Breast epithelium (tissue), 4 donors: ENCODE measurements at regions not wholly inside any gene's neighbourhood (a gene's known extent, or its start where the extent isn't known, plus 50 kb on each side); places are given as distances from the start of the nearest gene placed in this dataset.

Experiments used
- DNase-seq, 2 donors: peaks; one replicate each; pipeline ENCODE4 v3.0.0-alpha.2; 2019; ENCODE audit warnings: low spot score in 2 of 2
- H3K27ac ChIP-seq, 2 donors: fragments of 200-600 bp; sonication (generic) in 1 of 2; one replicate each; pipeline ENCODE4 v1.5.1; 2016 to 2019; ENCODE audit warnings: mild to moderate bottlenecking in 1 of 2
- H3K27me3 ChIP-seq, 2 donors: fragments of 200-600 bp; sonication (generic) in 1 of 2; one replicate each; pipeline versions ENCODE4 v1.5.1 to v1.6.0; 2017 to 2019; ENCODE audit warnings: control low read depth in 1 of 2, mild to moderate bottlenecking in 1 of 2
- H3K36me3 ChIP-seq: fragments of 200-600 bp; one replicate; pipeline ENCODE4 v1.5.1; 2019
- H3K4me1 ChIP-seq, 2 donors: fragments of 200-600 bp; sonication (generic); one replicate each; pipeline ENCODE4 v1.5.1; 2016 to 2019; ENCODE audit warnings: control low read depth in 1 of 2
- H3K4me3 ChIP-seq, 3 donors: fragments of 200-600 bp; sonication (generic); 1 replicate in 2 of 3; 2 replicates in 1 of 3; pipeline ENCODE4 v1.5.1; 2016 to 2019; ENCODE audit warnings: mild to moderate bottlenecking in 3 of 3, moderate library complexity in 2 of 3
- H3K9me3 ChIP-seq, 2 donors: fragments of 200-600 bp; sonication (generic) in 1 of 2; one replicate each; pipeline ENCODE4 v1.5.1; 2016 to 2019; ENCODE audit warnings: control low read depth in 1 of 2
- CTCF ChIP-seq, 3 donors: fragments of 450-650 bp; IDR thresholded peaks; one replicate each; pipeline ENCODE4 v1.5.1; 2016 to 2017; ENCODE audit warnings: antibody characterized with exemption in 3 of 3, mild to moderate bottlenecking in 3 of 3, moderate library complexity in 3 of 3
- POLR2A ChIP-seq: fragments of 450-650 bp; IDR thresholded peaks from one replicate; pipeline ENCODE4 v1.6.1; 2016; ENCODE audit warnings: antibody characterized with exemption, mild to moderate bottlenecking, moderate library complexity
- POLR2AphosphoS5 ChIP-seq, 3 donors: sonication (generic); formaldehyde crosslinking; IDR thresholded peaks; one replicate each; pipeline ENCODE4 v1.6.1; 2017; ENCODE audit warnings: antibody characterized with exemption in 3 of 3
- intact Hi-C: fragments of 100-400 bp; cut with DNase I; formaldehyde crosslinking; loops from one replicate; pipeline ENCODE4 v1.15.1; 2023; ENCODE audit warnings: low total_unique reads

GRCh38 chr1:170284016-170284415, 138.3 kb downstream of the NTMT2 start:
- no peak overlapping the region for H3K4me3 ChIP-seq
- intact Hi-C loops: no loop called here
- no peaks in the 10 kb centered on the region for H3K27me3 ChIP-seq
- no peak overlapping the region for H3K27ac ChIP-seq
- H3K9me3 ChIP-seq: no peaks in the 10 kb centered on the region
- no peak for TF ChIP-seq CTCF (IDR thresholded peaks at IDR 0.05)
- H3K4me1 ChIP-seq: no peaks in the 10 kb centered on the region
- H3K36me3 ChIP-seq: no peaks in the 10 kb centered on the region
- DNase-seq: no peak

- Histone ChIP-seq H3K27ac (no peak overlapping the region), H3K9me3 (no peaks in the 10 kb centered on the region), H3K4me3 (no peak overlapping the region), H3K36me3 (no peaks in the 10 kb centered on the region), H3K4me1 (no peaks in the 10 kb centered on the region), H3K27me3 (no peaks in the 10 kb centered on the region)
- TF ChIP-seq CTCF (IDR thresholded peaks at IDR 0.05): no peak
- intact Hi-C loops: no loop called here
- no peak for DNase-seq
These were observed 138.8 kb downstream of the NTMT2 start for GRCh38 chr1:170284512-170284911.

GRCh38 chr1:170284951-170285350, 139.2 kb downstream of the NTMT2 start:
- no peaks in the 10 kb centered on the region for H3K36me3 ChIP-seq
- H3K4me1 ChIP-seq: no peaks in the 10 kb centered on the region
- H3K27ac ChIP-seq: no peak overlapping the region
- intact Hi-C loops: no loop called here
- no peak for DNase-seq
- no peak overlapping the region for H3K4me3 ChIP-seq
- no peak for TF ChIP-seq CTCF (IDR thresholded peaks at IDR 0.05)
- no peak for TF ChIP-seq POLR2AphosphoS5 (IDR thresholded peaks at IDR 0.05)
- no peak for TF ChIP-seq POLR2A
- no peaks in the 10 kb centered on the region for H3K27me3 ChIP-seq
- no peaks in the 10 kb centered on the region for H3K9me3 ChIP-seq

- Histone ChIP-seq H3K27me3 (no peaks in the 10 kb centered on the region), H3K4me1 (no peaks in the 10 kb centered on the region), H3K27ac (no peak overlapping the region), H3K9me3 (no peaks in the 10 kb centered on the region), H3K36me3 (no peaks in the 10 kb centered on the region), H3K4me3 (no peak overlapping the region)
- TF ChIP-seq POLR2AphosphoS5 (IDR thresholded peaks at IDR 0.05): no peak
- no peak for TF ChIP-seq POLR2A
- no peak for TF ChIP-seq CTCF (IDR thresholded peaks at IDR 0.05)
- intact Hi-C loops: no loop called here
- no peak for DNase-seq
These were observed 142.4 kb downstream of the NTMT2 start for GRCh38 chr1:170288155-170288554.

- no peak overlapping the region for H3K27ac ChIP-seq
- DNase-seq: no peak
- H3K4me3 ChIP-seq: no peak overlapping the region
- intact Hi-C loops: no loop called here
- no peaks in the 10 kb centered on the region for H3K36me3 ChIP-seq
- H3K9me3 ChIP-seq: no peaks in the 10 kb centered on the region
- TF ChIP-seq CTCF (IDR thresholded peaks at IDR 0.05) (no peak), POLR2AphosphoS5 (IDR thresholded peaks at IDR 0.05) (no peak), POLR2A (no peak)
- no peaks in the 10 kb centered on the region for H3K4me1 ChIP-seq
- H3K27me3 ChIP-seq: no peaks in the 10 kb centered on the region
These were observed 144.5 kb downstream of the NTMT2 start for GRCh38 chr1:170290276-170290675.
